Heart left ventricle (tissue), 13 donors: ENCODE measurements at regions not wholly inside any gene's neighbourhood (a gene's known extent, or its start where the extent isn't known, plus 50 kb on each side); places are given as distances from the start of the nearest gene placed in this dataset.

ENCODE experiments used
- CTCF ChIP-seq, 12 donors: fragments of 200-600 bp; sonication (generic) in 4 of 12; IDR thresholded peaks; one replicate each; pipeline versions ENCODE4 v1.5.0 to v1.8.0; 2018 to 2022; ENCODE audit warnings: antibody characterized with exemption in 12 of 12, mild to moderate bottlenecking in 5 of 12
- POLR2A ChIP-seq, 2 donors: fragments of 450-650 bp; IDR thresholded peaks; one replicate each; pipeline ENCODE4 v1.6.1; 2017; ENCODE audit warnings: antibody characterized with exemption in 2 of 2, mild to moderate bottlenecking in 2 of 2, moderate library complexity in 2 of 2
- donor health status: ischemic (EF 13 %, LVEDD 7.1; RV severe dilation, severe dysfunction).
- donor health status: DM: no; HTN: yes; CAD: no.
- donor health status: DM: no; HTN: no; CAD: no.
- donor health status: ischemic (EF 25% LVEDD 6.9; RV normal size, moderate dysfunction).
- donor health status: ischemic (EF 25% LVEDD 5.7; RV mildly dilated, moderate dysfunction).
- donor health status: ischemic (EF 35%, LVEDD 5.7; RV mildly dilated, moderate dysfunction).
- donor health status: nonischemic (EF 11% LVEDD 7.7; RV severe dilation, severe dysfunction).
- donor health status: DM: yes; HTN: yes; CAD: no.
- donor health status: PGD.
- donor health status: ischemic (EF 29% LVEDD 5.4; RV normal size, mild dysfunction).
- donor health status: nonischemic (EF 23%, LVEDD 6.1; RV moderate dilation, normal function).

- TF ChIP-seq CTCF (IDR thresholded peaks at IDR 0.05), result no peak
- TF ChIP-seq POLR2A (IDR thresholded peaks at IDR 0.05), result no peak
These were observed 84.3 kb upstream of the NLRP1 start for GRCh38 chr17:5668557-5669138.
